NCI-H146 treated with DMSO at 0.1 percent for 48 hours (cell line): ENCODE measurements at regions not wholly inside any gene's neighbourhood (a gene's known extent, or its start where the extent isn't known, plus 50 kb on each side); places are given as distances from the start of the nearest gene placed in this dataset.

Experiments
- DNase-seq: peaks from one replicate; lab custom pipeline; 2025; ENCODE audit not compliant: unreplicated experiment; lab: John Stamatoyannopoulos, UW

DNA sequence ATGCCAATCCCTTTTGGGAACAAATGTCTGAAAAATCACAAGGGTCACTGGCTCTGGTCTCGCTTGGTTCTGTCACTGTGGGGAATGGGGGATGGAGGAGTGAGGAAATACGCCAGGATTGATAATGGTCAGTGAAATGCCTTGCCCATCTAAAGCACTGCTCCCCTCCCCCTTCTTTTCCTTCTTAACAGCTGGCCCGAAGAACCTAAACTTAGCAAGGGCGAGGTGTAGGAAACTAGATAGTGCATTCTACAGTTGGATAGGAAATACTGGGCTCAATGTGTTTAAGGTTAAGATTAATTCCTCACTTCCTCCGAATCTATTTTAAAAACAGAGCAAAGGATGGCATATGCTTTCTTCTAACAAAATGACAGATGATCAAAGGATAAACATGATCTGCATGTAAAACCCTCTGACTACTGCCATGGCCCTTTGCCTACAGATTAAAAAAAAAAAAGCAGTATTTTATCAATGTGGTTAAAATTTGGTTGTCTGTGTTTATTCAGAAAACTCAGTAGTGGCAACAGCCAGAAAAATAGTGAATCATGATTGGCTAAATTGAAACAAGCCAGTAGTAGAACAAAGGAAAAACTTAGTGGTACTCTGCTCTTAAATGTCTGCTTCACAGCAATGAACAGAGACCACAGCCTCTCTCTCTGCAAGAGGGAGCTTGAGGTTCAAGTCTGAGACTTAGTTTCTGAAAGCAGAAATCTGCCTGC is 86.1 kb upstream of the VAV3 start:
- no peak for DNase-seq

DNA sequence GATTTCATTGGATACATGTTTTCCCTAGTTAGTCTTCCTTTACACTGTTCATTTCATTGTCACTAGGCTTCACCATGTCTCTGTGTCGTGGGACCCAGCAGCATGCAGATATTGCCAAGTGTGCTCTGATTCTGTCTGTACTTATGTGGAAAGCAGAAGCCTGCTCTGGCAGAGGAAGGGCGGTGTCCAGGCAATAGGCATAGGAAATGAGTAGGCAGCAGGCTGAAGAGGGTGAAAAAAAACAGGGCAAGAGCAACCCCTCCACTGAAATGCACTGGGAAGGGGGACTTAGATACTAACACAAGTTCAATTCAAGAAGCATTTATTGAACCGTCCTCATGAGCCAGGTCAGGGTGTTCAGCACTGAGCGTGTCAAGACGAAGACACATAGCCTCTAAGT is 85.2 kb upstream of the VAV3 start:
- DNase-seq, result no peak

DNA sequence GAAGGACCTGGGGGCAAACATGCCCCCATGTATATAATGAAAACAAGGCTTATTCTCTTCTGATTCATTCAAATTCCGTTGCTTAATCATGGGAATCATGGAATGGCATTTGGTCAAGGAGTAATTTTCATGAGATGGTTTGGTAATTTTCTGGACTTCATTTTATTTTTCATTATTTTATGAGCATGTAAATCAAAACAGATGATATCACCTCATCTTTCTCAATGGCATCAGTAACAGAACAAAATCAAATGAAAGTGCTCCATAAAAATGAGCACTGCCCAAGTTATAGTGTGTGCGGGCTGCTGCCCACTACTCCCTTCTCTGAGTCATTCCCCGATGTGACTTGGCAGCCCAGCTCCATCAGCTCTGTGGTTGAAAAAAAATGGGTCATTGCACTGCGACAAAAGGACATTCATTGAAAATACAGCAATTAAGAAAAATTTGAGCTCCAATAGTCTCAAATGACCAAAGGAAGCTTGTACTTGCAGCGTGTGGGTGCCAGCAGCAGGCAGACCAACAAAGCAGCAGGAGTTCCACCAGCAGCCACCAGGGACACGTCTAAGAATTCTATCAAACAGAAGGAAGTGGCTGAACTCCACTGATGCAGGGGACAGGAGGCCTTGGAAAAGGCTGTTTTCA is 84.3 kb upstream of the VAV3 start:
- DNase-seq, result no peak

DNA sequence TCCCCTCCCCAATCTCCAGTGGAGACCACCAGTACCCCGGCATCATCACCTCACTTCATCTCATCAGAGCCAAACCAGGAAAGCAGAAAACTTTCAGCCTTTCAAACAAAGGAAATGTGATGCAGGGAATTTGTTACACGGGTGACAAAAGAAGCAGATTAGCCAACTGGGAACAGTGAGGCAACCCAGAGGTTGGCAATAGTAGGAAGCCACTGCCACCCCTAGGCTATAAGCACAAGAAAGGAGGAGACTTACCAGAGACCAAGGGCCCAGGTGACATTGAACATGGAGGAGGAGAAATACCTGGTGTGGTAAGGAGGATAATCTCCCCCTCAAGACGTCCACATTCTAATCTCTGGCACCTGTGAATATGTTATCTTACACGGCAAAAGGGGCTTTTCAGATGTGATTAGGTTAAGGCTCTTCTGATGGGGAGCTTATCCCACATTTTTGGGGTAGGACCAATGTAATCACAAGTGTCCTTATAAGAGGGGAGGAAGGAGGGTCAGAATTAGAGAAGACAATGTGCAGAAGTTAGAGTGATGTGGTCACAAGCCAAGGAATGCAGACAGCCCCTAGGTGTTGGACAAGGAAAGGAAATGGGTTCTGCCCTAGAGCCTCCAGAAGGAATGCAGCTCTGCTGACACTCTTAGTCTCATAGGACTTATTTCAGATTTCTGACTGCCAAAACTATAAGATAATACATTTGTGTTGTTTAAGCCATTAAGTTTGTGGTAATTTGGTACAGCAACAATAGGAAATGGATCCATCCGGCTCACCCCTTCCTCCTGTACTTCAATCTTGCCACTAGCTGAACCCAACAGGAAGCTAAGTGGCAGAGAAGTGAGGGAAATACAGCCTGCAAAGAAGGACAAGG is 83.6 kb upstream of the VAV3 start:
- DNase-seq, result no peak

DNA sequence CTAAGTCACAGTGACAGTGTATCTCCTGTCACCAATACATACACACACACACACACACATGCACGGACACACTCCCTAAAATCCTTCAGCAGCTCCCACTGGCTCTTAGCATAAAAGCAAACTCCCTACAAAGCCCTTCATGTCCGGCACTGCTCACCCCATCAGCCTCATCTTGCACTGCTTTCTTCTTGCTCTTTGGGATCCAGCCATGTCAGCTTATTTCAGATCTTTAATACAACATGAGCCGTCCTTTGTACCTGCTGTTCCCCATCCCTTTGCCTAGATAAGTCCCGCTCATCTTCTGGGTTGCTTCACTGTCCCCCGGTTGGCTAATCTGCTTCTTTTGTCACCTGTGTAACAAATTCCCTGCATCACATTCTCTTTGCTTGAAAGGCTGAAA is 82.1 kb upstream of the VAV3 start:
- no peak for DNase-seq

DNA sequence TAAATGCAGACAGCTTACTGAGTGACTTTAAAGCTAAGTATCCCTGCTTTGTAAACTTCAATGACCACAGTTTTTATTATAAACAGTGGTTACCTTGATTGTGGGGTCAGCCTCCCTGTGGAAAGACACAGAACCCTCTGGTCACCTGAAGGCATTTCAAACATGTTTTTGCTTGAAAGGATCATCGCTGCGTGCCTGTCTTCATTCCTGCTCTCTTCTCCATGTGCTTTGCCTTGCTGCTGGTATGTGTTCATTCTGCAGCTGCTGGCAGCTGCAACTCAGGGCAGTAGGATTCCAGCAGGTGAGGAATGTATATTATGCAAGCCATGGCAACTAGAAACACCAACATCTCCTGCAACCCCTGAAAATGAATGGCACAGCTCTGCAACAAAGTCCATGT is 81.0 kb upstream of the VAV3 start:
- DNase-seq, result no peak

DNA sequence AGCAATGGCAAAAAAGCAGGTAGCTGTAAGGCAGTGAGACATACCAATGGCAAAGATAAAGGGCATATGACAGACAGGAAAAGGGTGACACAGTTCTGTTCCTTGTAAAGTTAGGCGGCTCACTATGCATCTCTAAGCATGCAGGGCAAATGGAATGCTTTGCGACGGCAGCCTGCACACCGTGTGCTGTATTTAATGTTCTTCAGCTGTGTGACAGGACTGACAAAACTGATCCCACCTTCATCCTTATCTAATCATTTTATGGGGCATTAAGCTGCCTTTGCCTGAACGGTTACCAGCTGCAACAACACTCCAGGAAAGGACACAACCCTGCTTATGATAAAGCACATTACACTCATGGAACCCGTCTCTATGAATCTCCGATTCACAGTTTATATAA is 80.5 kb upstream of the VAV3 start:
- no peak for DNase-seq

DNA sequence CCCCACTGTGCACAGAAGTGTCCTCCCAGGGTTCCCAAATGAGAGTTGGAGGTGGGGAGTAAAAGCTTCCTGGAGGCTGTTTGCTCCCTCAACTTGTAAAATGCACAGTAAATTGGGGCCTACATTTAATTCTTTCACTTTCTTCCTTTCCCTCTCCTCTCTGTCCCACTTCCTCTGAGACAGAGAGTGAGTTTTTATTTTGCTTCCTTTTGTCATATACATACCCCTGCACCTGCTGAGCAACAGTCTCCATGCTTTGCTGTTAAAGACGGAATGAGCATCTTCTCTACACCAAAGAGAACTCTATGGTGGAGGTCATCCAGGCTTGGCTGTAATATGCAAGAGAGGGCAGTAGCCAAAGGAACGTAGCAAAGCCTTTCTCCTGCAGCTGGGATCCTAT is 79.3 kb upstream of the VAV3 start:
- DNase-seq, result no peak

DNA sequence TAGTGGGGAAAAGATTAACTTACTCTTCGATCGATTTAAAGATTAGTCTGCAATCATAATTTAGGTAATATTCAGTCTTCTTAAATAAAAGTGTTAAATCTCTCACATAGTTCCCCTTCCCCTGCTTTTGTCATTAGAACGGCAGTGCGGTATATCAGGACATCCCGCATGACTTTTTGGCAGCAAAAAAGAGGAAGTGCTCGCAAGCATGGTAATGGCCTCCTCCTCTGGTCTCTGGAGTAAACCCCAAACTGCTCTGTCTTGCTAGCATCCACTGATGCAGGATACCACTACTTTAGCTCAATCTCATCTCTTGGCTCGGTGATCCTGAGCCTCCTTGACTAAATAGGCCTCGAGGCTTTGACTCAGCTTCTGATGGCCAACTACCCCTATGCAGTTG is 78.7 kb upstream of the VAV3 start:
- no peak for DNase-seq

DNA sequence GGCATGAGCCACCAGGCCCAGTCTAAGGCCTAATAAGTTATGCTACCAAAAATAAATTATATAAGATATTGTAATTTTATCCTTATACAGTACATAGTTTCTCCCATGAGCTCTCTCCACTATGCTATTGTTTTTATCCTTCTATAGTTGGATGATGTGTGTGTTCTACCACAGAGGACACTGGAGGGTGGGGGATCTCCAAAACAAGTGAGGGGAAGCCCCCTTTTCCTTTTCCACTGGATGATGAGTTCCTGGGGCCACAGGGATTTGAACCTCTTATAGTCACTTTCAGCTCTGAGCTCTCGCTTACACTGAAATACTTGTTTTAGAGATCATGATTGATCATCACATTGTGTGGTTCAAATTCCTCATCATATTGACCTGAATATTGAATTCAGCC is 77.6 kb upstream of the VAV3 start:
- DNase-seq, result no peak

DNA sequence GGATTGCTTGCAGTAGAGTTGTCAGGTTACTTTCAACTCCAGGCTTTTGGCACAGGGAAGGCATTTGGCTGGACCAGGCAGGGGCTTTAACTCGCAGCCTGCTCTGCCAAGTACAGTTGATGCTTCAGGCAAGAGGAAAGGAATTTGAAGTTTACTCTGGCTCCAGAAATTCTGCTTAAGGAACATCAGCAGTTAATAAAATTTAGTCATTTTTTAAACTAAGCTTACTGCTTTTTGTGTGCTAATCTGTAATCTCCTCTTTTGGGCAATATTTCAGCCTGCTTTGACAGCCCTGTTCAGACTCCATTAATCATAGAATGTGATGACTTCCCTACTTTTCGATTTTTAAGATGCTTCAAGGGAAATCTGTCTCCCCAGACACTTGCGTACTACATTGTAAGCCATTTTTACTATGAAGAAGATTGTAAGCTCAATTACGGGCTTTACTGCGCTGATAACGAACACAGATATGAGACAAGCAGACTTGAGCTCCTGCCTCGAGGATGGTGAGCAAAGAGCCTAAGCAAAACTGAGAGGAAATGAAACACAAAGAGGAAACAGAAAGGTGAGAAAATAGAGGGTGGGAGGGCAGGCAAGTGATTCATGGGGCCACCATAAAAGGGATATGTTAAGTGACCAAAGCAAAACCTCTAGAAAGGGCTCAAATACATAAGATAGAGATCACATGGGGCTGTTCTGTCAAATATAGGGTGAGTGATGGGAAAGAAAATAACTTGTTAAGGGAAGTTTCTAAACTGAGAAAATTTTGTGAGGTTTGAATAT is 76.6 kb upstream of the VAV3 start:
- no peak for DNase-seq

DNA sequence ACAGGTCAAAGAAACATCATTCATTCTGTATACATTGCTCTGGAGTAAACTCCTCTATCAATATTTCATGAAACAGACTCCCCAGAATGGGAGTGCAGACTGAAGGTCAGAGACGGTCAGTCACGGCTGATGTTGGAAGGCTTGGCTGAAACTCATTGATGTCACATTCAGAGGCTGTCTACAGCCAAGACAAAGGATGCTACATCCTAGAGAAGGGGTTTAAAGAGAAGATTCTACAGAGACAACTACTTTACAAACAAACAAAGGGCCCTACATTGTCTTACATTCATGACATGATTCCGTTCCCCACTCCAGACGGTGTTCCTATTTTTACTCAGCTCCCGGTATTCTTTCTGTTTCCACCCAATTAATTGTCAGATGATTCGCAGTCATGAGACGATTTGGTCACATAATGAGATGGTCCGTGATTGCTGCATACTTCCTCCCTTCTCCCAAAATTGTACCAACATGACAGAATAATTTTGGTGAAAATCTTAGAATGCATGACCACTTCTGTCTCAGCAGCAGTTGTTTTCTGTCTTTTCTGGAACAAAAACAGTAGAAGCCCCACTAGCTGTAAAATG is 73.8 kb upstream of the VAV3 start:
- DNase-seq, result no peak

DNA sequence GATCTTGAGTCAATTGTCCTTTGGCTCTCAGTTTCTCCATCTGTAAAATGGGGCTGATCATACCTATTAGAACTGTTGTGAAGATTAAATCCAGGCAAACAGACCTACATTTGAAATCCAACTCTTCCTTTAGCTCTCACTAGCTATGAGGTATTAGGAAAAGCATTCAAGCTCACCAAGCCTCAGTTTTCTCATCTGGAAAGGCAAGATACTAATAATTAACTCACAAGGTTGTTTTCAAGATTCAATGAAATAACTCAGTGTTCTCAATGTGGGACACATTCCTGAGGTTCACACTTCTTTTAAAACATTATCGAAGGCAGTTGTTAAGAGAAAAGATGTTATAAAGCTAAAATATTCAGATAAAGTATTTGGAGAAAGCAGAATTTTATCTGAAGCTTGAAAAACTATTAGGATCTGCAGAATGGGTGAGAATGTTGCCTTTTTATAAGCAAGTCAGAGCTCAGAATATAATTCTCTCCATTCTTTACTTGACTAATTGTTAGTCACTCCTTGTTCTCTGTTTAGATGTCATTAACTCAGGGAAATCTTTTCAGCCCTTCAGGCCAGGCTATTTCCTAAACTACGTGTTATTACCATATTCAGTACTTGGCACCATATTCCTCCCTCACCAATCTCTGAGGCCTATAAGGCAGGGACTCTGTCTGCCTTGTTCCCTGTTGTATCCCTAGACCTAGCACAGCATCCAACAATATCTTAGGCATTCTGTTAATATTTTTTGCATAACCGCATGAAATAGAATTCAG is 72.0 kb upstream of the VAV3 start:
- DNase-seq, result no peak

DNA sequence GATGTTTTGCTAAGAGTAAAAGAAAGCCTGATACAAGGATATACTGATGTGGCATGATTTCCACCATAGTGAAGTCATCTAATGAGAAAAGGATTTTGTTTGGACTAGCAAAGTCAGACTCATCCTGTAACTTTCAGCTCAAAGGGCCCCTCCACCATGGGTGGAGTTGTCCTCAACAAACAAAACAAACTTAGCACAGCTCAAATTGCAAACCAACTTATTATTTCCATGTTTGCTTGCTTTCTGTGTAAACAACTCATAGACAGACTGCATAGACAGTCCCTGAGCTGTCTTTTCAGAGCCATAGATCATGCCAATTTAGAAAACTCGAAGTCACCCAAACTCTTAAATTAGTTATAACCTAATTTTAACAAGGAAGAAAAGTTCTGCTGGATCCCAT is 69.4 kb upstream of the VAV3 start:
- no peak for DNase-seq

DNA sequence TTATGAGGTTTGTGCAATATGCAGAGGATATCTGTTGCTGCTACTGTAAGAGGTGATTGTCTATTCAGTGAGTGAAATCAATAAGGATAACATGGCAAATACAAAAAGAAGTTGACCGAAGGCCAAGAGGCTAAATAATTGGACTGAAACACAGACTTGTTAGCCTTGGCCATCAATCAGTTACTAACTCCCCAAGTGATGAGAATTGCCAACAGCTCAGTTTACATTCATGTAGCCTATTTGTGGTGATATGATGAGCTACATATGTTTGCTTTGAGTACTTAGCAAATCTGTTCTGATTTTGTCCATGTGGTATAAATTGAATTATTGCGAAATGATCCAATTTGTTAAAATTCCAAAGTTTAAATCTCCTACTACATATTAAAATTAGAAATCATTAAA is 68.6 kb upstream of the VAV3 start:
- no peak for DNase-seq

DNA sequence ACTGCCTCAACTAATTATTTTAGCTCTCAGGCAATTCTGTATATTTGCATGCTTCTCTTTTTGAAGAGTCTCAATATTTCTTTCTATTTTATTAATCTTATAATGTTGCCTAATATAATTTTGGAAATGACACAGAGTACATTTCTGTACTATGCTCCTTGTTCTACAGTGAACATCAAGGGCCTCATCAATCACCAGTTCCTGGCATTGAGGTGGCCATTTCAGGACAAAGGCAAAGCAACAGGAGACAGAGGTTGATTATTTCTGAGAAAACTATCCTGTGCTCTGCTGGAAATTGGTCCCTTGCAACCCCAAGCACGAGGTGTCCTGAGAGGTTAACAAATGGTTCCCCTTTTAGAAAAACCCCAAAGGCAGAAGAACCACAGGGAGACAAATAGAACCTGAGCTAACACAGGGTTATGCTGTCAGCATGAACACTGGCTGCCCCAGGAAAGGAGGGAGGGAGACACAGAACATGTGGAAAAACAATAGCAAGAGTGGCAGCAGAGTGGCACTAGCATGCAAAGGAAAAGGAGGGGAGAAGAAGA is 63.9 kb upstream of the VAV3 start:
- no peak for DNase-seq

DNA sequence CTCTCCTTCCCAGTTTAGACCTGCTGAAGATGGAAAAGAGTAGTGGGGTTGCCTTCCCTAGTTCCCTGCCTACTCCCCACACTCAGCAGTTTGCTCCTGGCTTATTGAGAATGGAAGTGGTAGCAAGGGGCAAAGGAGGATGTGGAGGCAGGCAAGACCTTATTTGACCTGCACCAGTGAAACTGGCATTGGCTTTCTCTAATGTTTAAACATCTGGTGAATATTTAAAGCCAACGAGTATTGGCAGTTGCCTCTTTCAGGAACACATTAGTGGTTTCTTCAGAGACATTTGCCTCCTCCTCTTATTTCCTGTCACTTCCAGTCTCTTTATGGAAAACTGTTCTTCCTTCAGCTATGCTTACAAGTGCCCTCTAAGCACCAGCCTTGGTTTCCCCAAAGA is 62.4 kb upstream of the VAV3 start:
- DNase-seq, result no peak

DNA sequence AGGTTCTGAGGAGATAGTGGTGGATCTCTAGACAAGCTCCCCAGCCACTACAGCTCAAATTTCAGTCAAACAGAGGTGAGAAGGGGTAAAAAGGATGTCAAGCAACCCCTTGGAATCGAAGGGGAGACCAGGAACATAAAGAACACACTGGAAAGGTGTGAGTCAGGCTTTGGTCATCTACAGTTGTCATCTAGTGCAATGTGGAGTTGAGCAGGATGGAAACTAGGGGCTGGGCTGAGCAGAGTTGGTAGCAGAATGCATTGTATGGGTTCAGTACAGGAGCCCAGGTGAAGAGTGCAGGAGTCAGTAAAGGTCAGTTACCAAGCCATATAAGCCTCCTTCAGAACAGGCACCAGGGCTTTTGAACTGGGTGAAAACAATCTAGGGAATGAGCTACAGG is 52.7 kb upstream of the VAV3 start:
- no peak for DNase-seq

DNA sequence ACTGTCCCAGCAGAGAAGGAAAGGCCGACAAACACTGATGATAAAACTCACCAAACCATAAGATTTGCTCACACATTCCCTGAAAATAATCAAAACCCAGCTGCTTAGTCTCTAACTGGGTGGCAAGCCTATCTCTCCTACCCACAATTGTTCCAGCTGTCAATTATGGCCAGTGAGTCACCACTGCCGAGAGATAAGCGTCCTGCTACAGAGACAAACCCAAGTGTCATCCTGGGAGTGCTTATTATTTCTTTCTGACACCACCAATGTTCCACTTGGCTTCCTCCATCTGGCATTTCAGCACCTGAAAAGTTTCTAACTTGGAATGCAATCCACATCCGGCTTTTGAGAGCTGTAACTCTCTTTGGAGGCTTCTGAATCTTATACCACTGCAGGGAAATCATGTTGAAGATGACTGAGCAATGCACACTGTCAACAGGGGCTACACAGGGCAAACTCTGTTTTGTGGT is 51.5 kb upstream of the VAV3 start:
- DNase-seq, result no peak
